Endothelial cell of umbilical vein (primary cell): ENCODE measurements at regions not wholly inside any gene's neighbourhood (a gene's known extent, or its start where the extent isn't known, plus 50 kb on each side); places are given as distances from the start of the nearest gene placed in this dataset.

Source experiments
- CTCF ChIP-seq, 2 donors: IDR thresholded peaks; 1 replicate in 1 of 2; 2 replicates in 1 of 2; pipeline ENCODE4 v1.5.1; 2011; ENCODE audit warnings: low read length in 2 of 2, mild to moderate bottlenecking in 2 of 2, moderate library complexity in 2 of 2, control low read depth in 1 of 2, inconsistent platforms in 1 of 2, low read depth in 1 of 2; ENCODE audit not compliant: insufficient read depth in 1 of 2; ENCODE audit errors: extremely low read depth in 1 of 2
- EZH2 ChIP-seq: IDR thresholded peaks from 2 replicates; pipeline ENCODE4 v1.6.1; 2012; ENCODE audit warnings: borderline replicate concordance, low read depth, mild to moderate bottlenecking, moderate library complexity, low read length, inconsistent platforms; ENCODE audit not compliant: severe bottlenecking

- no peak for TF ChIP-seq CTCF (IDR thresholded peaks at IDR 0.05; ENCODE audit: extremely low read depth in 1 of 2, insufficient read depth in 1 of 2, low read depth in 1 of 2, low read length in 2 of 2)
- no peak for TF ChIP-seq EZH2
These were observed 403.0 kb upstream of the TNP1 start for GRCh38 chr2:217262911-217263310.
